ENCODE measurements at regions not wholly inside any gene's neighbourhood (a gene's known extent, or its start where the extent isn't known, plus 50 kb on each side); places are given as distances from the start of the nearest gene placed in this dataset.

GRCh38 chr3:103048068-103048722 is 613.4 kb downstream of the ZPLD1 start:
- H3K36me3 ChIP-seq (ENCODE audit: control insufficient read depth in 2 of 2, insufficient read depth in 2 of 2, low read length in 2 of 2), result no peaks in the 10 kb centered on the region
- no peak overlapping the region for H3K9ac ChIP-seq (ENCODE audit: low read length in 2 of 2)
- no peak overlapping the region for H3K4me3 ChIP-seq (ENCODE audit: low read length in 2 of 2)
- peaks cover 2% of the 10 kb centered on the region for H3K4me1 ChIP-seq (ENCODE audit: control insufficient read depth, insufficient read depth, low read length)
- no peaks in the 10 kb centered on the region for H3K9me3 ChIP-seq (ENCODE audit: control insufficient read depth in 2 of 2, low read length in 2 of 2)
- H3K27ac ChIP-seq (ENCODE audit: low read length), result no peak overlapping the region
- no peaks in the 10 kb centered on the region for H3K27me3 ChIP-seq (ENCODE audit: control insufficient read depth in 1 of 2, insufficient read depth in 2 of 2, low read length in 2 of 2)

- Histone ChIP-seq H3K36me3 (ENCODE audit: control insufficient read depth in 2 of 2, insufficient read depth in 2 of 2, low read length in 2 of 2) (no peaks in the 10 kb centered on the region), H3K9me3 (ENCODE audit: control insufficient read depth in 2 of 2, low read length in 2 of 2) (no peaks in the 10 kb centered on the region), H3K27ac (ENCODE audit: low read length) (no peak overlapping the region), H3K4me1 (ENCODE audit: control insufficient read depth, insufficient read depth, low read length) (peaks cover 2% of the 10 kb centered on the region), H3K9ac (ENCODE audit: low read length in 2 of 2) (no peak overlapping the region), H3K27me3 (ENCODE audit: control insufficient read depth in 1 of 2, insufficient read depth in 2 of 2, low read length in 2 of 2) (no peaks in the 10 kb centered on the region), H3K4me3 (ENCODE audit: low read length in 2 of 2) (no peak overlapping the region)
Observed at GRCh38 chr3:103052236-103052830, 617.5 kb downstream of the ZPLD1 start.

DNA sequence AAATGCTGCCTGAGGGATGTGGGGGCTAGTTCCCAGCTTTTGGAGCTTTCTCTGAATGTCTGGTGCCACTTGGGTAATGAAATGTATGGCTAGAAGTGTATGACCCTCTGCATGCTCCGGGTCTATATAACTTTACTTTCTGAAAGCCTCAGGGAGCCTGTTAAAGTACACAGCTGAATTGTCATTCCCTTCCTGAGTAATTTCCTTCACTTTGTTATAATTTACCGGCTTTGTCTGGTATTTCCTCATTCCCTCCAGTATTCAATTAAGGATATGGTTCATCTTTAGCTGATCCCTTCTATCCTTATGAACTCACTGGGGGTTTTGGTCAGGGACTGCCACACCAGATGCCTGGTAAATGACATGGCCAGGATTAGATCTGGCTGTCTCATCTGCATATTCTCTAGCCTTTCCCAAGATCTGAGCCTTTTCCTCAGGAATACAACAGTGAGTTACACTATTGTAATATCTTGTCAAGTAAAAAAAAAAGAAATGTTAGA is 620.3 kb downstream of the ZPLD1 start:
- Histone ChIP-seq H3K36me3 (ENCODE audit: control insufficient read depth in 2 of 2, insufficient read depth in 2 of 2, low read length in 2 of 2) (no peaks in the 10 kb centered on the region), H3K9me3 (ENCODE audit: control insufficient read depth in 2 of 2, low read length in 2 of 2) (no peaks in the 10 kb centered on the region), H3K4me3 (ENCODE audit: low read length in 2 of 2) (no peak overlapping the region), H3K4me1 (ENCODE audit: control insufficient read depth, insufficient read depth, low read length) (peaks cover 2% of the 10 kb centered on the region), H3K27ac (ENCODE audit: low read length) (no peak overlapping the region), H3K9ac (ENCODE audit: low read length in 2 of 2) (no peak overlapping the region), H3K27me3 (ENCODE audit: control insufficient read depth in 1 of 2, insufficient read depth in 2 of 2, low read length in 2 of 2) (no peaks in the 10 kb centered on the region)

GRCh38 chr3:103056542-103056941 is 621.7 kb downstream of the ZPLD1 start:
- Histone ChIP-seq H3K36me3 (ENCODE audit: control insufficient read depth in 2 of 2, insufficient read depth in 2 of 2, low read length in 2 of 2) (no peaks in the 10 kb centered on the region), H3K9me3 (ENCODE audit: control insufficient read depth in 2 of 2, low read length in 2 of 2) (no peaks in the 10 kb centered on the region), H3K27me3 (ENCODE audit: control insufficient read depth in 1 of 2, insufficient read depth in 2 of 2, low read length in 2 of 2) (no peaks in the 10 kb centered on the region), H3K27ac (ENCODE audit: low read length) (no peak overlapping the region), H3K4me1 (ENCODE audit: control insufficient read depth, insufficient read depth, low read length) (peaks cover 2% of the 10 kb centered on the region), H3K4me3 (ENCODE audit: low read length in 2 of 2) (no peak overlapping the region), H3K9ac (ENCODE audit: low read length in 2 of 2) (no peak overlapping the region)

DNA sequence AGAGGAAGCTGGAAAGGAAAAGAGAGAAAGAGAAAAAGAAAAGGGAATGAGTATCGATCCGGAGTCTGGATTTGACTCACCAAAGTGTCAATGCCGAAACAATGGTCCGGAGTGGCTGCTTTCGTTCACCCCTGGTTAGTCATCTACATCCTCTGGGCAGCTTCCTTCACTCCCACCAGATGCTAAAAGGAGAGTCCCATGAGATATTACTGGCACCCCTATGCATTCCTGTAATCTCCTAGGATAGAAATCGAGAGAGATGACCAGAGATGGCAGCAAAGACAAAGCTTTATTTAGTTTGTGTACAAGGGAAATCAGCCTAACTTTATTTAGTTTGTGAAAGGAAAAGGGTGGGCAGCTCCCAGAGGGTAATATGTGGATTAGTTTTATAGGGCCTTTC is 622.2 kb downstream of the ZPLD1 start:
- no peak overlapping the region for H3K4me3 ChIP-seq (ENCODE audit: low read length in 2 of 2)
- no peak overlapping the region for H3K9ac ChIP-seq (ENCODE audit: low read length in 2 of 2)
- H3K36me3 ChIP-seq (ENCODE audit: control insufficient read depth in 2 of 2, insufficient read depth in 2 of 2, low read length in 2 of 2), result no peaks in the 10 kb centered on the region
- H3K9me3 ChIP-seq (ENCODE audit: control insufficient read depth in 2 of 2, low read length in 2 of 2), result no peaks in the 10 kb centered on the region
- peaks cover 2% of the 10 kb centered on the region for H3K4me1 ChIP-seq (ENCODE audit: control insufficient read depth, insufficient read depth, low read length)
- no peak overlapping the region for H3K27ac ChIP-seq (ENCODE audit: low read length)
- no peaks in the 10 kb centered on the region for H3K27me3 ChIP-seq (ENCODE audit: control insufficient read depth in 1 of 2, insufficient read depth in 2 of 2, low read length in 2 of 2)

- no peak overlapping the region for H3K9ac ChIP-seq (ENCODE audit: low read length in 2 of 2)
- H3K27ac ChIP-seq (ENCODE audit: low read length), result no peak overlapping the region
- H3K36me3 ChIP-seq (ENCODE audit: control insufficient read depth in 2 of 2, insufficient read depth in 2 of 2, low read length in 2 of 2), result no peaks in the 10 kb centered on the region
- H3K9me3 ChIP-seq (ENCODE audit: control insufficient read depth in 2 of 2, low read length in 2 of 2), result no peaks in the 10 kb centered on the region
- peaks cover 2% of the 10 kb centered on the region for H3K4me1 ChIP-seq (ENCODE audit: control insufficient read depth, insufficient read depth, low read length)
- no peak overlapping the region for H3K4me3 ChIP-seq (ENCODE audit: low read length in 2 of 2)
- H3K27me3 ChIP-seq (ENCODE audit: control insufficient read depth in 1 of 2, insufficient read depth in 2 of 2, low read length in 2 of 2), result no peaks in the 10 kb centered on the region
Observed at GRCh38 chr3:103057487-103057886, 622.7 kb downstream of the ZPLD1 start.

DNA sequence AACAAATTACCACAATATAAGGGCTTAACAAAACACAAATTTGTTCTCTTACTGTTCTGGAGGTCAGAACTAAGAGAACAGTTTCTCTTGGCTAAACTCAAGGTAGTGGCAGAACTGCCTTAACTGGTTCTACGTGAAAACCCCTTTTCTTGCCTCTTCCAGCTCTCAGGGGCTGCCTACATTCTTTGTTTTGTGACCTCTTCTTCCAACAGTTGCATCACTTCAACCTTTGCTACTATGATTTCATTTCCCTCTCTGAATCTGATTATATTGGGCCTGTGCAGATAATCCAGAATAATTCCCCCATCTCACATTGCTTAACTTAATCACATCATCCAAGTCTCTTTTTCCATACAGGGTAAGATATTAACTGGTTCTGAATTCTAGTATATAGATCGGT is 624.6 kb downstream of the ZPLD1 start:
- H3K27ac ChIP-seq (ENCODE audit: low read length), result no peak overlapping the region
- H3K27me3 ChIP-seq (ENCODE audit: control insufficient read depth in 1 of 2, insufficient read depth in 2 of 2, low read length in 2 of 2), result no peaks in the 10 kb centered on the region
- no peak overlapping the region for H3K9ac ChIP-seq (ENCODE audit: low read length in 2 of 2)
- H3K9me3 ChIP-seq (ENCODE audit: control insufficient read depth in 2 of 2, low read length in 2 of 2), result no peaks in the 10 kb centered on the region
- H3K4me3 ChIP-seq (ENCODE audit: low read length in 2 of 2), result no peak overlapping the region
- no peaks in the 10 kb centered on the region for H3K36me3 ChIP-seq (ENCODE audit: control insufficient read depth in 2 of 2, insufficient read depth in 2 of 2, low read length in 2 of 2)
- H3K4me1 ChIP-seq (ENCODE audit: control insufficient read depth, insufficient read depth, low read length), result no peaks in the 10 kb centered on the region

GRCh38 chr3:103060242-103060641 is 625.4 kb downstream of the ZPLD1 start:
- Histone ChIP-seq H3K9ac (ENCODE audit: low read length in 2 of 2) (no peak overlapping the region), H3K9me3 (ENCODE audit: control insufficient read depth in 2 of 2, low read length in 2 of 2) (no peaks in the 10 kb centered on the region), H3K27me3 (ENCODE audit: control insufficient read depth in 1 of 2, insufficient read depth in 2 of 2, low read length in 2 of 2) (no peaks in the 10 kb centered on the region), H3K4me1 (ENCODE audit: control insufficient read depth, insufficient read depth, low read length) (no peaks in the 10 kb centered on the region), H3K36me3 (ENCODE audit: control insufficient read depth in 2 of 2, insufficient read depth in 2 of 2, low read length in 2 of 2) (no peaks in the 10 kb centered on the region), H3K27ac (ENCODE audit: low read length) (no peak overlapping the region), H3K4me3 (ENCODE audit: low read length in 2 of 2) (no peak overlapping the region)

- H3K4me3 ChIP-seq (ENCODE audit: low read length in 2 of 2), result no peak overlapping the region
- no peaks in the 10 kb centered on the region for H3K4me1 ChIP-seq (ENCODE audit: control insufficient read depth, insufficient read depth, low read length)
- H3K36me3 ChIP-seq (ENCODE audit: control insufficient read depth in 2 of 2, insufficient read depth in 2 of 2, low read length in 2 of 2), result no peaks in the 10 kb centered on the region
- no peaks in the 10 kb centered on the region for H3K9me3 ChIP-seq (ENCODE audit: control insufficient read depth in 2 of 2, low read length in 2 of 2)
- no peak overlapping the region for H3K27ac ChIP-seq (ENCODE audit: low read length)
- H3K27me3 ChIP-seq (ENCODE audit: control insufficient read depth in 1 of 2, insufficient read depth in 2 of 2, low read length in 2 of 2), result no peaks in the 10 kb centered on the region
- H3K9ac ChIP-seq (ENCODE audit: low read length in 2 of 2), result no peak overlapping the region
Observed at GRCh38 chr3:103067963-103068362, 633.1 kb downstream of the ZPLD1 start.

DNA sequence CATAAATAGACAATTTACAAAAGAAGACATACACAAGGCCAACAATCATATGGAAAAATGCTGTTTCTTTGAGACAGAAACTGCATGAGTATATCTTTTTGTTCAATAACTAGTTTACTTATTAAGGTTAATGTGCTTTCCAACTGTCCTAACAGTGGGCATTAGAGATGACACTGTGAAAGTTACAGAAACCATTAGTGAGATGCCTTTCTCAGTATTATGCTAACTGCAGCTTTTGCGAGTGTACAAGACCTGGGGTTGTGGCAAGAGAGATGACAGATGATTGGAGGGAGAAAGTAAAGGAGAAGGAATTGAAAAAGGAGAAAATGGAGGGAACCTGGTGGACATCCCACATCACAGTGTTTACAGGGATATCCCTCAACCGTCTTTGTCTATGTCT is 640.5 kb downstream of the ZPLD1 start:
- Histone ChIP-seq H3K4me1 (ENCODE audit: control insufficient read depth, insufficient read depth, low read length) (no peaks in the 10 kb centered on the region), H3K27ac (ENCODE audit: low read length) (no peak overlapping the region), H3K36me3 (ENCODE audit: control insufficient read depth in 2 of 2, insufficient read depth in 2 of 2, low read length in 2 of 2) (no peaks in the 10 kb centered on the region), H3K4me3 (ENCODE audit: low read length in 2 of 2) (no peak overlapping the region), H3K9me3 (ENCODE audit: control insufficient read depth in 2 of 2, low read length in 2 of 2) (no peaks in the 10 kb centered on the region), H3K9ac (ENCODE audit: low read length in 2 of 2) (no peak overlapping the region), H3K27me3 (ENCODE audit: control insufficient read depth in 1 of 2, insufficient read depth in 2 of 2, low read length in 2 of 2) (no peaks in the 10 kb centered on the region)

GRCh38 chr3:103077910-103078309 is 643.1 kb downstream of the ZPLD1 start:
- Histone ChIP-seq H3K27ac (ENCODE audit: low read length) (no peak overlapping the region), H3K4me3 (ENCODE audit: low read length in 2 of 2) (no peak overlapping the region), H3K36me3 (ENCODE audit: control insufficient read depth in 2 of 2, insufficient read depth in 2 of 2, low read length in 2 of 2) (no peaks in the 10 kb centered on the region), H3K27me3 (ENCODE audit: control insufficient read depth in 1 of 2, insufficient read depth in 2 of 2, low read length in 2 of 2) (no peaks in the 10 kb centered on the region), H3K4me1 (ENCODE audit: control insufficient read depth, insufficient read depth, low read length) (no peaks in the 10 kb centered on the region), H3K9me3 (ENCODE audit: control insufficient read depth in 2 of 2, low read length in 2 of 2) (no peaks in the 10 kb centered on the region), H3K9ac (ENCODE audit: low read length in 2 of 2) (no peak overlapping the region)
